Nucleus accumbens (tissue), 56 donors: ENCODE measurements at regions not wholly inside any gene's neighbourhood (a gene's known extent, or its start where the extent isn't known, plus 50 kb on each side); places are given as distances from the start of the nearest gene placed in this dataset.
"Not testable (repeated sequence)": the region's sequence is repeated elsewhere in the genome, so short reads cannot be mapped to it uniquely, and the experiment has no call there.

Experiments
- DNase-seq, 56 donors: peaks; one replicate each; lab custom pipeline; 2025; lab: John Stamatoyannopoulos, UW

DNA sequence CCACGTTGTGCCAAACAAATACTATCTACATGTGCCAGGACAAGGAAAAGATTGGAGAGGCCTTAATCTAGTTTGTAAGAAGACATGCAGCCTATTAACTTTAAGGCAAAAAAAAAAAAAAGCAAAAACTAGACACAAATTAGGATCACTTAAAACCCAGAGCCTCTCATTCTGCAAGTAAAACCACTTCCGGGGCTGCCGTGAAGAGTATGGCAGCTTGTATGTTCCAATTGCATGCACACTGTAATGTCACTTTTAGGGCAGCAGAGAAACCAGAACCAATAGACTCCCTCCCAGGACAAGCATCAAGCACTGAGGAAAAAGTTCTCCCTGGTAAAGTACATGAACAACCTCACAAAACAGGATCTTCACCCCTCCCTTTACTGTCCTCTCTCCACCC lies 70.6 kb downstream of the RSL24D1 start:
- DNase-seq = no peak

DNA sequence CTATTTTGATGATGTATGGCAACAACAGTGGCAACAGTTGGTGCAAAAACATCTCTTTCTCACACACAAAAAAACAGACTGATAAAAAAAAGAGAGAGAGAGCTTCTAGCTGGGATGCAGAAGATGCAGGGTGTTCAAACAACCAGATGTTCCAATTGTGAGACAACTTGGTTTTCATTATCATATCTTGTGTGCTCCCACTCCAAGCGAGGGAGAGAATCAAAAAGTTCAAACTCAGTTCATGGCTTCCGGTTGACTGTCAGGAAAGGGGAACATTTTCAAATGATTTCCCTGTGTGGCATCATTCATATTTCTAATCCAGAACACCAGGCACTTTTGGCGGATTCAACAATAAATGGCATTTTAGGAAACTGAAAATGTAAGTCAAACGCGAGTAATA lies 72.1 kb downstream of the RSL24D1 start:
- DNase-seq = no peak

- DNase-seq = no peak
These were observed 78.3 kb downstream of the RSL24D1 start for GRCh38 chr15:55118344-55118870.

DNA sequence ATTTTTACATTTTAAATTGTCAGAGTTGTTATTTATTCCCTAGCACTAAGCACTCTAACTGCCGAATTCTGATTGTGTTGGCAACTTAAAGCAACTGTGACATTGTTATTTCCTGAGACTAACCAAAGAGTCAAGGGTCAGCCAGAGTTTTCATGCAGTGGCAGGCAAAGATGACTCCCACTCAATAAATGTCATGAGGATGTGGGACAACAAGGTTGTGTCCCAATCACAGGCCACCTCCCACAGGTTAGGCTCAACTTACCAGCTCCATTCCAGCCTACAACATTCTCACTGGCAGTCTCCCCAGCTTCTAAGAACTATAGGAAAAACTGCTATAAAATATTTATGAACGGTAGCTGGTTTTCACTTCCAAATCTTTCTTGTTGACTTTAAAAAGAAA lies 80.1 kb downstream of the RSL24D1 start:
- no peak for DNase-seq

GRCh38 chr15:55113736-55114135 lies 83.0 kb downstream of the RSL24D1 start:
- DNase-seq = no peak

GRCh38 chr15:55112706-55113105 lies 84.0 kb downstream of the RSL24D1 start:
- no peak for DNase-seq

DNA sequence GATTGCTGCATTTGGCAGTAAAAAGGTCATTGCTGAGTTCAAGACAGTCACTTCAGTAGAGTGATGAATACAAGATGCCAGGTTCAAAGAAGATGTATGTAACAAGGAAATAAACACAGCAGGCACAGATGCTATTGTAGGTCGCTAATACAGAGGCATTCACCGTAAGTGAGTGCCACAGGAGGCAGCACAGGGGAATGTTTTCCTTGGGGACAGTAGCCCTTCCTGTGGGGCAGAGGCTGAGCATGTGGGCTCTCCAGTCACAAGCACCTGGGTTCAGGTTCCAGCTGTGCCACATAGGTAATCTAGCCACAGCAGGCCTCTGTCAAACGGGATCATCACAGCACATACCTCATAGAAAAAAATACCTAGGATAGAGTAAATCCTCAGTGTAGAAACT lies 86.3 kb downstream of the RSL24D1 start:
- DNase-seq = no peak

DNA sequence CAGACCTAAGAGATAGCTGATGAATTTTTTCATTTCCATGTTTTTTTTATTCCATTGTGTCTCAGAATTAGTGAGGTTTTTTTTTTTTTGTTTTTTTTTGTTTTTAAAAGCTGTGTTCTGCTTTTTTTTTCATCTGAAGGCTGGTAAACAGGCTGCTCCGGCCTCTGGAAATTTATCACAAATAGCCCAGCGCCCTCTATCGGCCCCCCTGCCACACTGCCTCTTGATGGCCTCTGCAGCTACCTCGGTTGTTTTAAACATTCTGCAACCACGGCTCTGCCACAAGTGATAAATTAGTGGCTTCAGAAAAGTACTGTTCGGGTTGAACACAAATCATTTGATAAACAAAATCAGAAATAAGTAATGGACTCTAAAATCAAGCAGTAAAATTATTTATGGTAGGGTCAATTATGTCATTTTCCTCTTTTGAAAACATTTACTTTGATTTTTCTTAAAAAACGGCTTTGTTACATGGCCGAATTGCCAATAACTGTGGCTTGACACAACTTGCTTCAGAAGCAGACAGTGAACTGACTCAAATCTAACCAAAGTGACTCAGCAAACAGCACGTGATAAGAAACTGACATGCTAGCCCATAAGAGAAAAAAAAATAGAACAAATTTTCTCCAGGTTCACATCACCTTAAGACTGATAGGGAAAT lies 87.8 kb downstream of the RSL24D1 start:
- peak in 49 of 56 donors; percentile 1 to 80 (median 25) for DNase-seq

DNA sequence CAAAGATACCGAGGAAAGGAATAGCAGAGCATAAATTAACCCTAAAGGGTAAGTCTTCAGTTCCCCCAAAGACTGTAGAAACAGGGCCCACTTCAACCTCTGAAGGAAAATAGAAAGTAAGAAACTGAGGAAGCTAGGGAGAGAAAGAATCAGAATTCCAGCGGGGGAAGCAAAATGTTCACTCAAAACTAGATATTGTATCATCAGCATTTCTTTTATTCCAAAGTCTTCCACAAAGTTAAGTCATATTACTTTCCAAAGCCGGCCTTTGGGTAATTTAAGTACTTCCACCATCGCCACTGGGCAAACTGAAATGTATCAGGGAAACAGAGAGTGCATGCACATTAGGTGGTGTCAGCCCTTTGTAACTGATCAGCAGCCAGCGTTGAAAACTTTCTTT lies 88.3 kb downstream of the RSL24D1 start:
- no peak for DNase-seq

GRCh38 chr15:55106155-55106554 lies 90.6 kb downstream of the RSL24D1 start:
- DNase-seq = no peak

GRCh38 chr15:55094136-55094535 lies 102.6 kb downstream of the RSL24D1 start:
- no peak for DNase-seq

DNA sequence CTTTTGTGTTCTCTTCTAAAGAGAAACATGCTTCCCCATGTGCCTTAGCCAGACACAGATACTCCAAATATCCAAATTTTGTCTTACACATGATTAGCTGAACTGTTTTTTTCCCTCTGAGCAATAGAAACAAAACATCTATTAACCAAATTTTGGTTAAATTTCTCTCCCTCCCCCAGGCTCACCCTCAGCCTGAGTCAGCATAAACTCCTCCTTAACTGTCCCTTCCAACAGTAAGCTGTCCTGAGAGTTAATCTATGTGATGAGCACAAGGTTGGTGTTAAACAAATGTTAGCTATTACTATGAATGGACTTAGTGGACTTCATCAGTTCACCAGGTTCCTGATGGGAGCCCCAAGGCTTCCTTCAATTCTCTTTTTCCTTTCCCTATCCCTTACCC lies 108.5 kb downstream of the RSL24D1 start:
- no peak for DNase-seq

DNA sequence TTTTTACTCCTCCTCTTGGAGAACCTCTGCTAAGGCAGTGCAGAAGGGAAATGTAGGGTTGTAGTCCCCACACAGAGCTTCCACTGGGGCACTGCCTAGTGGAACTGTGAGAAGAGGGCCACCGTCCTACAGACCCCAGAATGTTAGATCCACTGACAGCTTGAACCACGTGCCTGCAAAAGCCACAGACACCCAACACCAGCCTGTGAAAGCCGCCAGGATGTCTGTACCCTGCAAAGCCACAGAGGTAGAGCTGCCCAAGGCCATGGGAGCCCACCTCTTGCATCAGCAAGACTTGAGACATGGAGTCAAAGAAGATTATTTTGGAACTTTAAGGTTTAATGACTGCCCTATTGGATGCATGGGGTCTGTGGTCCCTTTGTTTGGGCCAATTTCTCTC lies 112.1 kb downstream of the RSL24D1 start:
- DNase-seq = no peak

DNA sequence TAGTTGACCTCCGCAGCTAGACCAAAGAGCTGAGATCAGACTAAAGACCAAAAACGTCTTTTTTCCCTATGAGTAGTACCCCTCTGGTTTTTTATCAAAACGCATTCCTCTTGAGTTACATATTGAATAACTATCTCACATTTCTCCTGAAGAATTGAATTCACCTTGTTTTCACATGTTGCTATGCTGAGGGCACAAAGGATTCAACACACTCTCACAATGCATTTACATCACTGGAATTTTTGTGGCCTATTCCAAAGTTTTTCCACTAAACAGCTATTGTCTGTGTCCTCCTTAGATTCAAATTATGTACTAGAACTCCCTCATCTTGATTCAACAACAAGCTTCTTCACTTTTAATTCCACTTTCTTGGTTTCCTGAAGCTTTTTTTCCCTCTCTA lies 112.5 kb downstream of the RSL24D1 start:
- no peak for DNase-seq

DNA sequence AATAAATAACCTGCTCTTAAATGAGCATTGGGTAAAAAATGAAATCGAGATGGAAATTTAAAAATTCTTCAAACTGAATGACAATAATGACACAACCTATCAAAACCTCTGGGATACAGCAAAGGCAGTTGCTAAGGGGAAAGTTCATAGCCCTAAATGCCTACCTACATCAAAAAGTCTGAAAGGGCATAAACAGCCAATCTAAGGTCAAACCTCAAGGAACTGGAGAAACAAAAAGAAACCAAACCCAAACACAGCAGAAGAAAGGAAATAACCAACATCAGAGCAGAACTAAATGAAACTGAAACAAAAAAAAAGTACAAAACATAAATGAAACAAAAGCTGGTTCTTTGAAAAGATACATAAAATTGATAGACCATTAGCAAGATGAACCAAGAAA lies 119.7 kb downstream of the RSL24D1 start:
- not testable (repeated sequence) for DNase-seq

- no peak for DNase-seq
These were observed 122.3 kb downstream of the RSL24D1 start for GRCh38 chr15:55074431-55074830.

DNA sequence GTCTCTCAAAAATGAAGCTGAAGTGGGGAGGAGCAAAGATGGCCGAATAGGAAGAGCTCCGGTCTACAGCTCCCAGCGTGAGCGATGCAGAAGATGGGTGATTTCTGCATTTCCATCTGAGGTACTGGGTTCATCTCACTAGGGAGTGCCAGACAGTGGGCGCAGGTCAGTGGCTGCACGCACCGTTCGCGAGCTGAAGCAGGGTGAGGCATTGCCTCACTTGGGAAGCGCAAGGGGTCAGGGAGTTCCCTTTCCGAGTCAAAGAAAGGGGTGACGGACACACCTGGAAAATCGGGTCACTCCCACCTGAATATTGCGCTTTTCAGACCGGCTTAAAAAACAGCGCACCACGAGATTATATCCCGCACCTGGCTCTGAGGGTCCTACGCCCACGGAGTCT lies 132.8 kb downstream of the RSL24D1 start:
- DNase-seq = not testable (repeated sequence)

GRCh38 chr15:55060836-55061235 lies 135.9 kb downstream of the RSL24D1 start:
- no peak for DNase-seq

- no peak for DNase-seq
These were observed 140.2 kb downstream of the RSL24D1 start for GRCh38 chr15:55056500-55056899.

DNA sequence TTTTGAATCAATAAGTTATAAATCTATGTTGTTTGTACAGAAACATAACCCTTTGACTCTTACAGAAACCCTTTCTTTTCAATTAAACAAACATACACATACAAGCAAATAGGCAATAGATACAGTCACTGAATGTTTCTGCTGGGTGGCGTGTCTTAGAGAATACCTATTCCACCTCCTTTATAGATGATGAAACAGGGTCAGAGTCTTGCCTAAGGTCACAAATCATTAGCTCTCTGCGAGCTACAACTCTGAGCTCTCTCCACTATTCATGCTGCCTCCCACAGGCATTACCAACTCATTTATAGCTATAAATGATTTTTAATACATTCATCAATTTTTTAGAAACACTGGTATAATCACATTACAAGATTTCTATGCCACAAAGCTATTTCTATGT lies 152.6 kb downstream of the RSL24D1 start:
- no peak for DNase-seq

- no peak for DNase-seq
These were observed 159.7 kb downstream of the RSL24D1 start for GRCh38 chr15:55037071-55037470.

GRCh38 chr15:55035749-55036148 lies 161.0 kb downstream of the RSL24D1 start:
- DNase-seq = no peak

DNA sequence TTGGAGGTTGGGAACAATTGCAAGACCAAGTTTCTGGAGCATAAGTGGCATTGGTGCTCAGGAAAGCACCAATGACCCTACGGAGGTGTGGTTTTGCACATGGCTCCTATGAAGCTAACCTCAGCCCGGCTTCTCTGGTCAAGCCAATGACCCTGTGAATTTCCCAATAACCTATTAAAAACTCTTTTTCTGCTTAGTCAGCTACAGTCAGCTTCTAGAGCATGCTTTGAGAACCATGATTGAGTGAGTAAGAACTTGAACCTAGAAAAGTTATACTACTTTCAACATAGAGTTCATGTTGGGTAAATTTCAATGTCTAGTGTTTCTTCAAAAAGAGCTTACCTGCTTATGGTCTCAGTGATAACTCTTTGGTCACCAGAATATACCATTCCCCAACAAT lies 163.2 kb downstream of the RSL24D1 start:
- no peak for DNase-seq
